ENCODE measurements at regions not wholly inside any gene's neighbourhood (a gene's known extent, or its start where the extent isn't known, plus 50 kb on each side); places are given as distances from the start of the nearest gene placed in this dataset.

DNA sequence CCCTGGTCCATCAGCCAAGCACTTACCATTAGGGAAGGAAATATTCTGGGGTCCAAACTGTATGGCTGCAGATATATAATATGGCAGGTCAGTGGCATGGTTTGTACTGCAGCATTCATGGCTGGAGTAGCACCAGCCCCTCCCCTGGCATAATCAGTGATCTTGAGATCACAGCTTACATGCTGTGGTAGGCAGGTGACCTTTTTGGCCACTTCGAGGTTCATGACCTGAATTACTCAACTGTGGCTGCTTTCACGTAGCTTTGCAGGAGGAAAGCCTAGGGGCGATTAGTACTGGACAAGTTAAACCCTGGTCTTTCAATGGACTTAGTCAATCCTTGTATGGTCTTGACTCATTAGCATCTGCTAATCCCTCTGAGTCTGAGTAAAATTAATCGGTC lies 169.8 kb downstream of the SPRY2 start:
- H3K4me1 Mint-ChIP-seq = no peaks in the 10 kb centered on the region
- no peaks in the 10 kb centered on the region for H3K27me3 Mint-ChIP-seq
- H3K36me3 ChIP-seq (ENCODE audit: insufficient read depth, low read length) = no peaks in the 10 kb centered on the region
- intact Hi-C loops (cut with micrococcal nuclease) = no loop called here
- no peak overlapping the region for H3K27ac Mint-ChIP-seq
- no peaks in the 10 kb centered on the region for H3K4me1 ChIP-seq (ENCODE audit: insufficient read depth, low read length)
- DNase-seq = no peak
- H3K27ac ChIP-seq (ENCODE audit: low read depth, low read length) = no peak overlapping the region
- ChIA-PET POLR2A (ENCODE audit: partially characterized antibody) (no interaction called here), CTCF (ENCODE audit: partially characterized antibody) (no interaction called here)
- H3K9me3 Mint-ChIP-seq = peaks cover 0 to 8% (median 1%) of the 10 kb centered on the region in 8 donors
- no peak overlapping the region for H3K4me3 Mint-ChIP-seq
- no peaks in the 10 kb centered on the region for H3K36me3 Mint-ChIP-seq
- H3K9me3 ChIP-seq (ENCODE audit: control insufficient read depth in 1 of 2, low read length in 2 of 2) = no peaks in the 10 kb centered on the region
- H3K4me3 ChIP-seq (ENCODE audit: low read length in 2 of 2) = no peak overlapping the region
- H3K27me3 ChIP-seq (ENCODE audit: insufficient read depth, low read length) = no peaks in the 10 kb centered on the region

- Mint-ChIP-seq H3K4me1 (no peaks in the 10 kb centered on the region), H3K9me3 (peaks cover 0 to 4% (median 2%) of the 10 kb centered on the region in 8 donors), H3K27ac (no peak overlapping the region), H3K27me3 (no peaks in the 10 kb centered on the region), H3K4me3 (no peak overlapping the region), H3K36me3 (no peaks in the 10 kb centered on the region)
- H3K4me3 ChIP-seq (ENCODE audit: low read length in 2 of 2) = no peak overlapping the region
- no peaks in the 10 kb centered on the region for H3K36me3 ChIP-seq (ENCODE audit: insufficient read depth, low read length)
- no peaks in the 10 kb centered on the region for H3K4me1 ChIP-seq (ENCODE audit: insufficient read depth, low read length)
- no peak for DNase-seq
- H3K9me3 ChIP-seq (ENCODE audit: control insufficient read depth in 1 of 2, low read length in 2 of 2) = no peaks in the 10 kb centered on the region
- ChIA-PET CTCF (ENCODE audit: partially characterized antibody) (no interaction called here), POLR2A (ENCODE audit: partially characterized antibody) (no interaction called here)
- no peak overlapping the region for H3K27ac ChIP-seq (ENCODE audit: low read depth, low read length)
- intact Hi-C loops (cut with micrococcal nuclease) = no loop called here
- H3K27me3 ChIP-seq (ENCODE audit: insufficient read depth, low read length) = no peaks in the 10 kb centered on the region
These were observed 172.7 kb downstream of the SPRY2 start for GRCh38 chr13:80168089-80168850.

GRCh38 chr13:80166352-80166751 lies 174.6 kb downstream of the SPRY2 start:
- Mint-ChIP-seq H3K36me3 (no peaks in the 10 kb centered on the region), H3K9me3 (peaks cover 0 to 4% (median 1%) of the 10 kb centered on the region in 8 donors), H3K4me1 (no peaks in the 10 kb centered on the region), H3K4me3 (no peak overlapping the region), H3K27ac (no peak overlapping the region), H3K27me3 (no peaks in the 10 kb centered on the region)
- Histone ChIP-seq H3K4me1 (ENCODE audit: insufficient read depth, low read length) (no peaks in the 10 kb centered on the region), H3K9me3 (ENCODE audit: control insufficient read depth in 1 of 2, low read length in 2 of 2) (no peaks in the 10 kb centered on the region), H3K36me3 (ENCODE audit: insufficient read depth, low read length) (no peaks in the 10 kb centered on the region), H3K27ac (ENCODE audit: low read depth, low read length) (no peak overlapping the region), H3K27me3 (ENCODE audit: insufficient read depth, low read length) (no peaks in the 10 kb centered on the region), H3K4me3 (ENCODE audit: low read length in 2 of 2) (no peak overlapping the region)
- POLR2A ChIA-PET (ENCODE audit: partially characterized antibody) = no interaction called here
- intact Hi-C loops (cut with micrococcal nuclease) = no loop called here
- CTCF ChIA-PET (ENCODE audit: partially characterized antibody) = no interaction called here
- DNase-seq = no peak

DNA sequence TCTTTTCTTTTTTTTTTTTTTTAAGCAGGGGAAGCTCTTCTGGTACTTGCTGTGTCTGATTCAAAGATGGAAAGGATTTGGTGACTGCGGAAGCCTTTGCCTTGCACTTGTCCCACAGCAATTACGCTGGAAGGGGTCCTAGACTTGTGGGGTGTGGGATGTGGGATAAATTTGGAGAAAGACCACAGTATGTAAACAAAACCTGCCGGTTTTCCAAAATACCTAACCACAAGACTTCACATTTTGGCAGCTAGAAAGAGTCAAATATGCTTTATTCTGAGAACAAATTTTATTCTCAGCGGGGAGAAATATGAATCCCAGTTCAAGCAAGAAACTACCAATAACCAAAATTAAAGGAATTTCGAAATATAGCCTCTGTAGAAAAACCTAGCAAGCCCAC lies 176.5 kb downstream of the SPRY2 start:
- Histone ChIP-seq H3K4me1 (ENCODE audit: insufficient read depth, low read length) (no peaks in the 10 kb centered on the region), H3K27me3 (ENCODE audit: insufficient read depth, low read length) (no peaks in the 10 kb centered on the region), H3K27ac (ENCODE audit: low read depth, low read length) (no peak overlapping the region), H3K36me3 (ENCODE audit: insufficient read depth, low read length) (no peaks in the 10 kb centered on the region), H3K4me3 (ENCODE audit: low read length in 2 of 2) (no peak overlapping the region), H3K9me3 (ENCODE audit: control insufficient read depth in 1 of 2, low read length in 2 of 2) (no peaks in the 10 kb centered on the region)
- no peaks in the 10 kb centered on the region for H3K4me1 Mint-ChIP-seq
- no peak overlapping the region for H3K27ac Mint-ChIP-seq
- no peaks in the 10 kb centered on the region for H3K36me3 Mint-ChIP-seq
- no peak overlapping the region for H3K4me3 Mint-ChIP-seq
- no peak for DNase-seq
- intact Hi-C loops (cut with micrococcal nuclease) = no loop called here
- ChIA-PET CTCF (ENCODE audit: partially characterized antibody) (no interaction called here), POLR2A (ENCODE audit: partially characterized antibody) (no interaction called here)
- no peaks in the 10 kb centered on the region for H3K27me3 Mint-ChIP-seq
- H3K9me3 Mint-ChIP-seq = peaks cover 0 to 4% (median 2%) of the 10 kb centered on the region in 8 donors

DNA sequence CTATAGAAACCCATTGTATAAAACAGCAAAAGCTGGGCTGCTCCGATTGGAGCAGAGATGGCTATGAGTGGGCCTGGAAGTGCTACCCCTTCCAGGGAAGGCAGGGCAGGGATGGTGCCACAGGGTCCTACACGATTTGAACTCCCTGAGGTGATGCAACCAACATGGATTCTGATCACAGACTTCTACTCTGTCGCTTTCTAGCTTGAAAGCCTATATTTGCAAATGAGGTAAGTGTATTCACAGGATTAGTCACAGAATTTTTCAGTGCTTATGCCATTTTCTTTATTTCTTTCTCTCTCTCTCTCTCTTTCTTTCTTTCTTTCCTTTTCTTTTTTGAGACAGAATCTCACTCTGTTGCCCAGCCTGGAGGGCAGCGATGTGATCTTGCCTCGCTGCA lies 179.0 kb downstream of the SPRY2 start:
- Mint-ChIP-seq H3K36me3 (no peaks in the 10 kb centered on the region), H3K27ac (no peak overlapping the region), H3K27me3 (no peaks in the 10 kb centered on the region), H3K4me1 (no peaks in the 10 kb centered on the region), H3K4me3 (no peak overlapping the region), H3K9me3 (peaks cover 0 to 6% (median 1%) of the 10 kb centered on the region in 8 donors)
- Histone ChIP-seq H3K36me3 (ENCODE audit: insufficient read depth, low read length) (no peaks in the 10 kb centered on the region), H3K4me3 (ENCODE audit: low read length in 2 of 2) (no peak overlapping the region), H3K9me3 (ENCODE audit: control insufficient read depth in 1 of 2, low read length in 2 of 2) (no peaks in the 10 kb centered on the region), H3K27me3 (ENCODE audit: insufficient read depth, low read length) (no peaks in the 10 kb centered on the region), H3K27ac (ENCODE audit: low read depth, low read length) (no peak overlapping the region), H3K4me1 (ENCODE audit: insufficient read depth, low read length) (no peaks in the 10 kb centered on the region)
- no peak for DNase-seq
- ChIA-PET CTCF (ENCODE audit: partially characterized antibody) (no interaction called here), POLR2A (ENCODE audit: partially characterized antibody) (no interaction called here)
- intact Hi-C loops (cut with micrococcal nuclease) = no loop called here

DNA sequence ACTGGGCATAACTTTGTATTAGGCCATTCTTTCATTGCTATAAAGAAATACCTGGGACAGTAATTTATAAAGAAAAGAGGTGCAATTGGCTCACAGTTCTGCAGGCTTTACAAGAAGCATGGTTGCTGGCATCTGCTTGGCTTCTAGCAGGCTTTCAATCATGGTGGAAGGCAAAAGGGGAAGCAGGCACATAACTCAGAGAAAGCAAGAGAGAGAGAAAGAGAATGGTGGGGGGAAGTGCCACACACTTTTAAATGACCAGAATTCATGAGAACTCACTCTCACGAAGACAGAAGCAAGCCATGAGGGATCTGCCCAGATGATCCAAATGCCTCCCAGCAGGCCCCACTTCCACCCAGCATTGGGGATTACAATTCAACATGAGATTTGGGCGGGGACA lies 179.7 kb downstream of the SPRY2 start:
- Mint-ChIP-seq H3K27ac (no peak overlapping the region), H3K4me1 (no peaks in the 10 kb centered on the region), H3K9me3 (peaks cover 0 to 6% (median 2%) of the 10 kb centered on the region in 8 donors), H3K36me3 (no peaks in the 10 kb centered on the region), H3K27me3 (no peaks in the 10 kb centered on the region), H3K4me3 (no peak overlapping the region)
- Histone ChIP-seq H3K36me3 (ENCODE audit: insufficient read depth, low read length) (no peaks in the 10 kb centered on the region), H3K4me1 (ENCODE audit: insufficient read depth, low read length) (no peaks in the 10 kb centered on the region), H3K4me3 (ENCODE audit: low read length in 2 of 2) (no peak overlapping the region), H3K9me3 (ENCODE audit: control insufficient read depth in 1 of 2, low read length in 2 of 2) (no peaks in the 10 kb centered on the region), H3K27ac (ENCODE audit: low read depth, low read length) (no peak overlapping the region), H3K27me3 (ENCODE audit: insufficient read depth, low read length) (no peaks in the 10 kb centered on the region)
- intact Hi-C loops (cut with micrococcal nuclease) = no loop called here
- CTCF ChIA-PET (ENCODE audit: partially characterized antibody) = no interaction called here
- POLR2A ChIA-PET (ENCODE audit: partially characterized antibody) = no interaction called here
- no peak for DNase-seq

- DNase-seq = no peak
- ChIA-PET CTCF (ENCODE audit: partially characterized antibody) (no interaction called here), POLR2A (ENCODE audit: partially characterized antibody) (no interaction called here)
- H3K4me1 ChIP-seq (ENCODE audit: insufficient read depth, low read length) = no peaks in the 10 kb centered on the region
- no peaks in the 10 kb centered on the region for H3K27me3 Mint-ChIP-seq
- H3K36me3 ChIP-seq (ENCODE audit: insufficient read depth, low read length) = no peaks in the 10 kb centered on the region
- no peaks in the 10 kb centered on the region for H3K9me3 ChIP-seq (ENCODE audit: control insufficient read depth in 1 of 2, low read length in 2 of 2)
- H3K27ac ChIP-seq (ENCODE audit: low read depth, low read length) = no peak overlapping the region
- H3K4me3 ChIP-seq (ENCODE audit: low read length in 2 of 2) = no peak overlapping the region
- peaks cover 0 to 6% (median 2%) of the 10 kb centered on the region in 8 donors for H3K9me3 Mint-ChIP-seq
- no peaks in the 10 kb centered on the region for H3K4me1 Mint-ChIP-seq
- H3K36me3 Mint-ChIP-seq = no peaks in the 10 kb centered on the region
- intact Hi-C loops (cut with micrococcal nuclease) = no loop called here
- H3K27ac Mint-ChIP-seq = no peak overlapping the region
- no peaks in the 10 kb centered on the region for H3K27me3 ChIP-seq (ENCODE audit: insufficient read depth, low read length)
- no peak overlapping the region for H3K4me3 Mint-ChIP-seq
These were observed 180.8 kb downstream of the SPRY2 start for GRCh38 chr13:80160110-80160509.

Measured in CD4-positive, alpha-beta memory T cell (primary cell).